Midbrain (tissue), 1 donor: ENCODE measurements at regions not wholly inside any gene's neighbourhood (a gene's known extent, or its start where the extent isn't known, plus 50 kb on each side); places are given as distances from the start of the nearest gene placed in this dataset.

ENCODE experiments used
- DNase-seq: peaks from one replicate; lab custom pipeline; 2025; lab: John Stamatoyannopoulos, UW

GRCh38 chr1:83813576-83813975 is 185.4 kb downstream of the TTLL7 start:
- DNase-seq, result no peak

- no peak for DNase-seq
These were observed 188.8 kb downstream of the TTLL7 start for GRCh38 chr1:83810144-83810543.

GRCh38 chr1:83808536-83808935 is 190.4 kb downstream of the TTLL7 start:
- no peak for DNase-seq

GRCh38 chr1:83807821-83808220 is 191.1 kb downstream of the TTLL7 start:
- no peak for DNase-seq

- DNase-seq, result no peak
These were observed 191.7 kb downstream of the TTLL7 start for GRCh38 chr1:83807231-83807630.

GRCh38 chr1:83805921-83806320 is 193.0 kb downstream of the TTLL7 start:
- no peak for DNase-seq

GRCh38 chr1:83802460-83803152 is 196.3 kb downstream of the TTLL7 start:
- no peak for DNase-seq

- DNase-seq, result no peak
These were observed 196.9 kb downstream of the TTLL7 start for GRCh38 chr1:83802023-83802422.

GRCh38 chr1:83800066-83800465 is 198.9 kb downstream of the TTLL7 start:
- no peak for DNase-seq

- no peak for DNase-seq
These were observed 199.3 kb downstream of the TTLL7 start for GRCh38 chr1:83799594-83799993.

- DNase-seq, result no peak
These were observed 200.0 kb downstream of the TTLL7 start for GRCh38 chr1:83798965-83799364.

GRCh38 chr1:83796409-83796808 is 202.5 kb downstream of the TTLL7 start:
- no peak for DNase-seq

- DNase-seq, result no peak
These were observed 204.5 kb downstream of the TTLL7 start for GRCh38 chr1:83794384-83794783.

GRCh38 chr1:83791821-83792437 is 207.0 kb downstream of the TTLL7 start:
- no peak for DNase-seq

- DNase-seq, result no peak
These were observed 208.5 kb downstream of the TTLL7 start for GRCh38 chr1:83790446-83790845.

GRCh38 chr1:83787246-83787998 is 211.5 kb downstream of the TTLL7 start:
- DNase-seq, result no peak

- no peak for DNase-seq
These were observed 217.3 kb downstream of the TTLL7 start for GRCh38 chr1:83781667-83782066.

GRCh38 chr1:83779565-83779964 is 219.4 kb downstream of the TTLL7 start:
- DNase-seq, result no peak

GRCh38 chr1:83777758-83778101 is 221.2 kb downstream of the TTLL7 start:
- no peak for DNase-seq

GRCh38 chr1:83776913-83777757 is 221.8 kb downstream of the TTLL7 start:
- peak; percentile 6 for DNase-seq

GRCh38 chr1:83775977-83776603 is 222.8 kb downstream of the TTLL7 start:
- no peak for DNase-seq

- no peak for DNase-seq
These were observed 225.9 kb downstream of the TTLL7 start for GRCh38 chr1:83773059-83773458.
